Mucosa of rectum (tissue), 2 donors: ENCODE measurements at regions not wholly inside any gene's neighbourhood (a gene's known extent, or its start where the extent isn't known, plus 50 kb on each side); places are given as distances from the start of the nearest gene placed in this dataset.

Source experiments
- H3K27ac ChIP-seq, 2 donors: one replicate each; pipeline ENCODE4 v1.7.0; 2013; ENCODE audit warnings: inconsistent platforms in 2 of 2, low read depth in 2 of 2, low read length in 2 of 2
- H3K27me3 ChIP-seq, 2 donors: one replicate each; pipeline ENCODE4 v1.7.0; 2013; ENCODE audit warnings: low read length in 2 of 2; ENCODE audit not compliant: control insufficient read depth in 2 of 2, insufficient read depth in 2 of 2
- H3K36me3 ChIP-seq, 2 donors: one replicate each; pipeline ENCODE4 v1.7.0; 2013; ENCODE audit warnings: low read length in 2 of 2; ENCODE audit not compliant: control insufficient read depth in 2 of 2, insufficient read depth in 2 of 2
- H3K4me1 ChIP-seq, 2 donors: one replicate each; pipeline ENCODE4 v1.7.0; 2013; ENCODE audit warnings: low read length in 2 of 2, mild to moderate bottlenecking in 1 of 2; ENCODE audit not compliant: control insufficient read depth in 2 of 2, insufficient read depth in 2 of 2
- H3K4me3 ChIP-seq, 2 donors: one replicate each; pipeline ENCODE4 v1.7.0; 2013; ENCODE audit warnings: low read length in 2 of 2
- H3K9ac ChIP-seq, 2 donors: one replicate each; pipeline ENCODE4 v1.7.0; 2013; ENCODE audit warnings: low read length in 2 of 2, low read depth in 1 of 2, mild to moderate bottlenecking in 1 of 2
- H3K9me3 ChIP-seq, 2 donors: one replicate each; pipeline ENCODE4 v1.7.0; 2013; ENCODE audit warnings: low read length in 2 of 2; ENCODE audit not compliant: control insufficient read depth in 2 of 2
- donor health status: healthy.
- donor health status: Normal muscosa, but diverticular disease.

GRCh38 chr7:124992851-124993562 lies 63.4 kb upstream of the POT1 start:
- no peaks in the 10 kb centered on the region for H3K36me3 ChIP-seq
- H3K9ac ChIP-seq, result no peak overlapping the region
- H3K27ac ChIP-seq, result no peak overlapping the region
- no peaks in the 10 kb centered on the region for H3K27me3 ChIP-seq
- no peak overlapping the region for H3K4me3 ChIP-seq
- no peaks in the 10 kb centered on the region for H3K9me3 ChIP-seq
- H3K4me1 ChIP-seq, result no peaks in the 10 kb centered on the region

GRCh38 chr7:124989911-124990310 lies 60.3 kb upstream of the POT1 start:
- Histone ChIP-seq H3K9me3 (no peaks in the 10 kb centered on the region), H3K27ac (no peak overlapping the region), H3K27me3 (no peaks in the 10 kb centered on the region), H3K4me3 (no peak overlapping the region), H3K36me3 (no peaks in the 10 kb centered on the region), H3K4me1 (no peaks in the 10 kb centered on the region), H3K9ac (no peak overlapping the region)
